Endodermal cell (in vitro differentiated cells): ENCODE measurements at regions not wholly inside any gene's neighbourhood (a gene's known extent, or its start where the extent isn't known, plus 50 kb on each side); places are given as distances from the start of the nearest gene placed in this dataset.

ENCODE experiments used
- DNase-seq: peaks from one replicate; pipeline ENCODE4 v3.0.0-alpha.2; 2017
- H3K27ac ChIP-seq: 2 replicates; pipeline ENCODE4 v1.5.1; 2013; ENCODE audit warnings: mild to moderate bottlenecking, low read depth, low read length, moderate library complexity
- H3K27me3 ChIP-seq: 2 replicates; pipeline ENCODE4 v1.6.1; 2013; ENCODE audit warnings: mild to moderate bottlenecking, low read length, moderate library complexity; ENCODE audit not compliant: insufficient read depth, control insufficient read depth, poor library complexity, severe bottlenecking
- H3K36me3 ChIP-seq: 2 replicates; pipeline ENCODE4 v1.7.0; 2013; ENCODE audit warnings: mild to moderate bottlenecking, low read length, moderate library complexity; ENCODE audit not compliant: control insufficient read depth, insufficient read depth
- H3K4me1 ChIP-seq: one replicate; pipeline ENCODE4 v1.7.0; 2013; ENCODE audit warnings: low read length; ENCODE audit not compliant: control insufficient read depth, insufficient read depth
- H3K4me3 ChIP-seq: 2 replicates; pipeline ENCODE4 v1.5.1; 2013; ENCODE audit warnings: mild to moderate bottlenecking, low read length, moderate library complexity
- H3K9ac ChIP-seq: 2 replicates; pipeline ENCODE4 v1.6.1; 2013; ENCODE audit warnings: mild to moderate bottlenecking, low read length, moderate library complexity; ENCODE audit not compliant: poor library complexity, severe bottlenecking; ENCODE audit errors: extremely low read depth
- H3K9me3 ChIP-seq: 2 replicates; pipeline ENCODE4 v1.6.1; 2013; ENCODE audit warnings: mild to moderate bottlenecking, low read length, moderate library complexity; ENCODE audit not compliant: control insufficient read depth
- H3K27ac Mint-ChIP-seq: 2 replicates; pipeline ENCODE4 v1.8.0; 2020; ENCODE audit warnings: mixed read lengths
- H3K27me3 Mint-ChIP-seq: 2 replicates; pipeline ENCODE4 v1.8.0; 2021; ENCODE audit warnings: mild to moderate bottlenecking, mixed read lengths; ENCODE audit not compliant: insufficient read depth
- H3K36me3 Mint-ChIP-seq: 2 replicates; pipeline ENCODE4 v1.8.0; 2020; ENCODE audit warnings: low read depth, mixed read lengths
- H3K4me1 Mint-ChIP-seq: 2 replicates; pipeline ENCODE4 v1.8.0; 2020; ENCODE audit warnings: mixed read lengths
- H3K4me3 Mint-ChIP-seq: 2 replicates; pipeline ENCODE4 v1.8.0; 2020; ENCODE audit warnings: mild to moderate bottlenecking, moderate library complexity, mixed read lengths
- H3K9me3 Mint-ChIP-seq: 2 replicates; pipeline ENCODE4 v1.8.0; 2020; ENCODE audit warnings: mild to moderate bottlenecking, mixed read lengths
- CTCF ChIP-seq: fragments of 200-600 bp; sonication (generic); conservative IDR thresholded peaks from 2 replicates; pipeline ENCODE4 v1.5.0; 2021; ENCODE audit warnings: antibody characterized with exemption, mild to moderate bottlenecking
- WGBS, 2 experiments: methylation state at CpG; one replicate each; pipeline versions ENCODE4 v1.1.5 to v1.1.7; 2013; ENCODE audit warnings: missing lambda C conversion rate in 2 of 2, mixed read lengths in 1 of 2; ENCODE audit not compliant: insufficient coverage in 1 of 2, insufficient read length in 1 of 2; 5-methylcytosine and 5-hydroxymethylcytosine counted together

- Histone ChIP-seq H3K4me3 (no peak overlapping the region), H3K9me3 (peaks cover 8% of the 10 kb centered on the region)
Measured at GRCh38 chr12:59867055-59867454, 271.2 kb downstream of the SLC16A7 start.

GRCh38 chr12:59867689-59868088 is 271.9 kb downstream of the SLC16A7 start:
- Mint-ChIP-seq H3K4me3 (no peak overlapping the region), H3K9me3 (no peaks in the 10 kb centered on the region), H3K4me1 (no peaks in the 10 kb centered on the region), H3K27ac (no peak overlapping the region), H3K27me3 (no peaks in the 10 kb centered on the region), H3K36me3 (no peaks in the 10 kb centered on the region)
- peaks cover 8% of the 10 kb centered on the region for H3K9me3 ChIP-seq
- no peak overlapping the region for H3K9ac ChIP-seq
- H3K36me3 ChIP-seq = no peaks in the 10 kb centered on the region
- no peaks in the 10 kb centered on the region for H3K27me3 ChIP-seq
- no peak for DNase-seq
- no peak overlapping the region for H3K27ac ChIP-seq
- no peaks in the 10 kb centered on the region for H3K4me1 ChIP-seq
- H3K4me3 ChIP-seq = no peak overlapping the region
- no peak for TF ChIP-seq CTCF
- WGBS, 2 experiments = 89% methylated on average over 2 of the region's 2 CpGs; no CpG with 5 or more reads in 1 of the 2 experiments

More at GRCh38 chr12:59867055-59867454, 271.2 kb downstream of the SLC16A7 start:
- Histone ChIP-seq H3K27me3 (no peaks in the 10 kb centered on the region), H3K9ac (no peak overlapping the region), H3K4me1 (no peaks in the 10 kb centered on the region), H3K36me3 (no peaks in the 10 kb centered on the region), H3K27ac (no peak overlapping the region)
- no peaks in the 10 kb centered on the region for H3K36me3 Mint-ChIP-seq
- H3K27ac Mint-ChIP-seq = no peak overlapping the region
- TF ChIP-seq CTCF = no peak
- no peak for DNase-seq
- H3K9me3 Mint-ChIP-seq = no peaks in the 10 kb centered on the region
- no peak overlapping the region for H3K4me3 Mint-ChIP-seq
- 100% methylated on average over 1 of the region's 1 CpG; no CpG with 5 or more reads in 1 of the 2 experiments for WGBS, 2 experiments
- H3K4me1 Mint-ChIP-seq = no peaks in the 10 kb centered on the region
- no peaks in the 10 kb centered on the region for H3K27me3 Mint-ChIP-seq

- Histone ChIP-seq H3K4me3 (no peak overlapping the region), H3K9ac (no peak overlapping the region), H3K9me3 (peaks cover 8% of the 10 kb centered on the region), H3K27ac (no peak overlapping the region), H3K4me1 (no peaks in the 10 kb centered on the region), H3K36me3 (no peaks in the 10 kb centered on the region), H3K27me3 (no peaks in the 10 kb centered on the region)
- no peak for DNase-seq
- 91% methylated on average over 2 of the region's 2 CpGs; no CpG with 5 or more reads in 1 of the 2 experiments for WGBS, 2 experiments
- peaks cover 2% of the 10 kb centered on the region for H3K4me1 Mint-ChIP-seq
- H3K27me3 Mint-ChIP-seq = no peaks in the 10 kb centered on the region
- TF ChIP-seq CTCF = no peak
- H3K27ac Mint-ChIP-seq = no peak overlapping the region
- H3K4me3 Mint-ChIP-seq = no peak overlapping the region
- H3K36me3 Mint-ChIP-seq = no peaks in the 10 kb centered on the region
- H3K9me3 Mint-ChIP-seq = peaks cover 3% of the 10 kb centered on the region
Measured at GRCh38 chr12:59871779-59872178, 275.9 kb downstream of the SLC16A7 start.
